ENCODE measurements at regions not wholly inside any gene's neighbourhood (a gene's known extent, or its start where the extent isn't known, plus 50 kb on each side); places are given as distances from the start of the nearest gene placed in this dataset.

- TF ChIP-seq POLR2AphosphoS5 (IDR thresholded peaks at IDR 0.05; ENCODE audit: low read depth, low read length) (no peak), TAF1 (IDR thresholded peaks at IDR 0.05; ENCODE audit: borderline replicate concordance, insufficient read depth, low read length) (no peak)
These were observed 67.9 kb upstream of the ANKRD1 start for GRCh38 chr10:90988802-90989201.
